ENCODE measurements at regions not wholly inside any gene's neighbourhood (a gene's known extent, or its start where the extent isn't known, plus 50 kb on each side); places are given as distances from the start of the nearest gene placed in this dataset.

GRCh38 chr4:54986095-54986846 is 139.1 kb downstream of the KDR start:
- Mint-ChIP-seq H3K4me1 (no peaks in the 10 kb centered on the region), H3K36me3 (no peaks in the 10 kb centered on the region), H3K9me3 (peaks cover 19 to 35% (median 21%) of the 10 kb centered on the region in 7 donors), H3K27ac (no peak overlapping the region), H3K27me3 (ENCODE audit: low read depth in 3 of 3) (peaks cover 0 to 7% (median 0%) of the 10 kb centered on the region in 3 donors), H3K4me3 (no peak overlapping the region)
- intact Hi-C loops (cut with micrococcal nuclease) = no loop called here
- H3K27me3 ChIP-seq (ENCODE audit: control insufficient read depth in 2 of 2, insufficient read depth in 2 of 2, low read length in 2 of 2) = no peaks in the 10 kb centered on the region
- H4K20me1 ChIP-seq (ENCODE audit: insufficient read depth, low read length) = no peaks in the 10 kb centered on the region
- no peak overlapping the region for H3K4me2 ChIP-seq (replicated peaks; ENCODE audit: extremely low read depth, low read length, poor library complexity, severe bottlenecking)
- no peak overlapping the region for H3K4me3 ChIP-seq (replicated peaks in 1 of 3; ENCODE audit: low read depth in 2 of 3, low read length in 3 of 3)
- no peak overlapping the region for H3K9ac ChIP-seq (ENCODE audit: insufficient read depth, low read length, poor library complexity, severe bottlenecking)
- no peak for DNase-seq
- no peak for TF ChIP-seq CTCF (IDR thresholded peaks at IDR 0.05)
- WGBS (ENCODE audit: insufficient coverage) = 89% methylated on average over 5 of the region's 5 CpGs
- no peak overlapping the region for H2AFZ ChIP-seq (ENCODE audit: insufficient read depth, low read depth, low read length, poor library complexity, severe bottlenecking)
- no peaks in the 10 kb centered on the region for H3K79me2 ChIP-seq (ENCODE audit: insufficient read depth, low read length)
- H3K36me3 ChIP-seq (replicated peaks in 1 of 2; ENCODE audit: control insufficient read depth in 1 of 2, insufficient read depth in 2 of 2, low read length in 2 of 2) = no peaks in the 10 kb centered on the region
- H3K27ac ChIP-seq (ENCODE audit: low read depth in 1 of 2, low read length in 2 of 2) = no peak overlapping the region
- no peaks in the 10 kb centered on the region for H3K4me1 ChIP-seq (ENCODE audit: control insufficient read depth in 1 of 2, insufficient read depth in 2 of 2, low read length in 2 of 2)
- peaks cover 20 to 22% of the 10 kb centered on the region in 2 donors for H3K9me3 ChIP-seq (replicated peaks in 1 of 2; ENCODE audit: control insufficient read depth in 1 of 2, insufficient read depth in 1 of 2, low read length in 2 of 2)

- H3K4me3 Mint-ChIP-seq = no peak overlapping the region
- no peak overlapping the region for H3K4me2 ChIP-seq (replicated peaks; ENCODE audit: extremely low read depth, low read length, poor library complexity, severe bottlenecking)
- intact Hi-C loops (cut with micrococcal nuclease) = no loop called here
Measured at GRCh38 chr4:54976682-54977081, 148.7 kb downstream of the KDR start.

More at GRCh38 chr4:54976682-54977081, 148.7 kb downstream of the KDR start:
- no peaks in the 10 kb centered on the region for H3K36me3 ChIP-seq (replicated peaks in 1 of 2; ENCODE audit: control insufficient read depth in 1 of 2, insufficient read depth in 2 of 2, low read length in 2 of 2)
- Mint-ChIP-seq H3K27me3 (ENCODE audit: low read depth in 3 of 3) (peaks cover 3 to 4% (median 3%) of the 10 kb centered on the region in 3 donors), H3K36me3 (no peaks in the 10 kb centered on the region), H3K9me3 (peaks cover 0 to 6% (median 2%) of the 10 kb centered on the region in 7 donors), H3K27ac (no peak overlapping the region), H3K4me1 (no peaks in the 10 kb centered on the region)
- H3K27me3 ChIP-seq (ENCODE audit: control insufficient read depth in 2 of 2, insufficient read depth in 2 of 2, low read length in 2 of 2) = no peaks in the 10 kb centered on the region
- WGBS (ENCODE audit: insufficient coverage) = 98% methylated on average over 4 of the region's 4 CpGs
- no peaks in the 10 kb centered on the region for H3K79me2 ChIP-seq (ENCODE audit: insufficient read depth, low read length)
- no peaks in the 10 kb centered on the region for H3K4me1 ChIP-seq (ENCODE audit: control insufficient read depth in 1 of 2, insufficient read depth in 2 of 2, low read length in 2 of 2)
- no peak overlapping the region for H3K4me3 ChIP-seq (replicated peaks in 1 of 3; ENCODE audit: low read depth in 2 of 3, low read length in 3 of 3)
- no peaks in the 10 kb centered on the region for H3K9me3 ChIP-seq (replicated peaks in 1 of 2; ENCODE audit: control insufficient read depth in 1 of 2, insufficient read depth in 1 of 2, low read length in 2 of 2)
- H4K20me1 ChIP-seq (ENCODE audit: insufficient read depth, low read length) = no peaks in the 10 kb centered on the region
- DNase-seq = no peak
- no peak overlapping the region for H3K27ac ChIP-seq (ENCODE audit: low read depth in 1 of 2, low read length in 2 of 2)
- no peak overlapping the region for H3K9ac ChIP-seq (ENCODE audit: insufficient read depth, low read length, poor library complexity, severe bottlenecking)
- TF ChIP-seq CTCF (IDR thresholded peaks at IDR 0.05) = no peak
- no peak overlapping the region for H2AFZ ChIP-seq (ENCODE audit: insufficient read depth, low read depth, low read length, poor library complexity, severe bottlenecking)

All from CD14-positive monocyte (primary cell).